Epithelial cell of proximal tubule (primary cell): ENCODE measurements at regions not wholly inside any gene's neighbourhood (a gene's known extent, or its start where the extent isn't known, plus 50 kb on each side); places are given as distances from the start of the nearest gene placed in this dataset.

Source experiments
- DNase-seq: peaks from one replicate; pipeline ENCODE4 v3.0.0-alpha.2; 2011; ENCODE audit warnings: low read depth
- H3K4me3 ChIP-seq: 2 replicates; pipeline ENCODE4 v1.5.1; 2011; ENCODE audit warnings: low read depth, mild to moderate bottlenecking, low read length
- CTCF ChIP-seq: conservative IDR thresholded peaks from 2 replicates; pipeline ENCODE4 v1.5.1; 2012; ENCODE audit warnings: low read depth, mild to moderate bottlenecking, low read length

GRCh38 chr18:21991886-21992285 lies 177.5 kb upstream of the GATA6 start:
- DNase-seq = no peak
- no peak overlapping the region for H3K4me3 ChIP-seq
- TF ChIP-seq CTCF = no peak

- TF ChIP-seq CTCF = no peak
- H3K4me3 ChIP-seq = no peak overlapping the region
- DNase-seq = no peak
Observed at GRCh38 chr18:21996351-21996826, 173.0 kb upstream of the GATA6 start.

- peak; percentile 47 for DNase-seq
- H3K4me3 ChIP-seq = no peak overlapping the region
- TF ChIP-seq CTCF = peak; percentile 87
Observed at GRCh38 chr18:21997207-21998143, 171.9 kb upstream of the GATA6 start.

- DNase-seq = no peak
- no peak for TF ChIP-seq CTCF
- H3K4me3 ChIP-seq = no peak overlapping the region
Observed at GRCh38 chr18:21998486-21998885, 170.9 kb upstream of the GATA6 start.

DNA sequence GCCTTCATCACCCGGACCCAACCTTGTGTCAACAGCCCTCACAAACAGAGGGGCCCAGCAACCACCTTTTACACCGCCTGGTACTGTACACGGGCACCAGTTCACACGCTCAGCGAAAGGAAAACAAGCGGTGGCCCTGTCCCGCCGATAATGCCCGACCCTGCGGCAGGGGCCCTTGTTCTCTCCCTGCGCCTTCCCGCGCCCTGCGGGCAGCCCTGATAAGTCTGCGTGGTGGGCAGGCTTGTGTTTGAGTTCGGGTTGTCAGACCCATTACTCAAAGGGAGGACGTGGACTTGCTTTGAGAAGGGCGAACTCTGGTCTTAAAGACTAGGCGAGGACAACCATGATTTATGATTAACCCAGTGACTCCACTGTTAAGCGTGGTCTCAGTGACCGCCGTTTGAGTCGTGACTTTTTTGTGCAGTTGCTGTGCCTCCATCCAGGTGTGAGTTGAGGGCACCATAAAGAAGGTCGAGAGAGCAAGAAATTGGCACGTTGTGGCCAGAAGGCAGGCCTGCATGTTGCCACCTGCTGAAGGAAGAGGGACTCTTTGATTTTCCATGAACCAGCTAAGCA lies 167.4 kb upstream of the GATA6 start:
- DNase-seq = no peak
- no peak overlapping the region for H3K4me3 ChIP-seq
- no peak for TF ChIP-seq CTCF

- no peak for TF ChIP-seq CTCF
Observed at GRCh38 chr18:22005191-22005841, 164.1 kb upstream of the GATA6 start.

More at GRCh38 chr18:22005191-22005841, 164.1 kb upstream of the GATA6 start:
- DNase-seq = no peak
- no peak overlapping the region for H3K4me3 ChIP-seq
